Activated CD4-positive, alpha-beta T cell treated with anti-CD3 and anti-CD28 coated beads for 48 hours (primary cell): ENCODE measurements at regions not wholly inside any gene's neighbourhood (a gene's known extent, or its start where the extent isn't known, plus 50 kb on each side); places are given as distances from the start of the nearest gene placed in this dataset.

Experiments
- DNase-seq: peaks from one replicate; pipeline ENCODE4 v3.0.0-alpha.2; 2020

DNA sequence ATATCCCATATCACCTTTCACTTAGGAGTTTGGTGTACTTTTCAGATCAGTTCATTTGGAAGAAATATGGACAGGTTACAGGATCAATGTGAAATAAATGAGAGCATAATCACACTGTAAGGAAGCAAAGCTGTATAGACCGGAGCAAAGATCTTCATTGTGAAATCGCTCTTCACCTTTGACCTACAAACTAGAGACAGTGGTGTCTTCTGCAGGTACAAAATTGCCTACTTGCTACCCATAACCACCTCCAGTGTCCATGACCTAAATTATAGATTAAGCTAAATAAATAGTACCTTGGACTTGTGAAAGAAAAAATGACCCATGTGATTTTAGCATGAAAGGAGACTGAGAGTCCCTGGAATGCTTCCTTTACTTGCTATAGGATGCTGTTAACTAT, 379.5 kb upstream of the SUCLG2 start:
- DNase-seq: no peak

DNA sequence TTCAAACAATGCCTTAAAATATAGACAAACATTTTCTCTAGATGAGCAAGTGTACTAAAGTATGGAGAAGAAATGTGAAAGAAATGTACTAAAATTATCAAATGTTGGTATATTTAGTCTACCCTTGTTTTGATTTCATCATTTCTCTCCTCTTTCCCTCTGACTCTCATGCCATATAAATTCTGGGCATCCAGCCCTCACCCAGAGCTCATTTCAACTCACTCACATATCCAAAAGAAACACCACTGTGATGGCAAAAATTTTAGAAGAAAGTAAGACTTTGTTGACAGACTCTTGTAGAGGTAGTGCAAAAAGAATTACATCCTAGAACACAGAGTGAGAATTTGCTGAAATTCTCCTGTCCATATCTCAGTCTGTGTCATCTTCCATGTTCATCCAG, 377.8 kb upstream of the SUCLG2 start:
- DNase-seq: no peak

DNA sequence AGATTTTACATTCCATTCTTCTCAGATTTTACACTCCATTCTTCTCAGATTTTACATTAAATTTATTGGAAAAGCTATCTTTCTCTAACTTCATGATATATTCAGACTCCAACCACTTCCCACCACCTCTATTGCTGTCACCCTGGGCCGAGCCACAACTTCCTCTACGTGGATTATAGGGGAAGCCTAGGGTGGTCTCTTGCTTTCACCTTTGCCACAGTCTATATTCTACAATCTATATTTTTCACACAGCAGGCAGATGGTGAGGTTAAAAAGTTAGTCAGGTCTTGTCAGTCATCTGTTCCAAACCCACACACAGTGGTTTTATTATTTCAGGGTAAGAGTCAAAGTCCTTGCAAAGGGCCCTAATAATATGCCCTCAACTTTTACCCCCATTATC, 370.8 kb upstream of the SUCLG2 start:
- DNase-seq: no peak

DNA sequence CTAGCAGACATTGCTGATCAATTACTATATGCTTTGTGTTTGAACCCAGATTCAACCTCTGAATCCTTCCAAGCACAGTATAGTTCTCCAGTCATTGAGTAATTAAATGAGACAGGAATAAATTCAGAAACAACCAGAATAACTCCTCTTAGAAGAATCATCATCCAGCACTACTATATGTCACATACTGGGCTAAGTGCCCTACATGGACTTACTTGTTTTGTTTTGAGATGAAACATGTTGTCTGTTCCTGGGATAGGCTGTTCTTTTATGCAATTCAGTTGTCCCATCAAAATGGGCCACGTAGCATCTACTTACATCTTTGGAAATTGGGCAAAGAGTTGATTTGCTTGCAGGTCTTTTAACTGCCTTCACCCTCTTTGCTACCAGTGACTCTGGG, 365.5 kb upstream of the SUCLG2 start:
- DNase-seq: no peak

DNA sequence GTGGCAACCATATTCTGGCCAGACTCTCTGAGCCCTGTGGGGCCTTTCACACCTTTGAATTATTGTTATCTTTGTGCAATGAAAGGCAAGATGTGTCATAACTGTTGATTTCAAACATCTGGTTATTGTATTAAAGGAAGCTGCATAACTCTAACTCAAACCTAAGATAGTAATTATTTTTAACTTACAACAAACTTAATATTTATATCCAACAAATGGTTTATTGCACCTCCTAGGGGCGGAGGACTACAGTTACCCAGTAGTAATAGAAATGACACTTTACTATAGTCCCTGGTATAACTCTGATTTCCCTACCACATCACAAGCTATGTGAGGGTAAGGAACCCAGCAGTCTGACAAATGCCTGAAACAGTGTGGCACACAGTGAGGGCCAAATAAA, 363.9 kb upstream of the SUCLG2 start:
- DNase-seq: no peak

DNA sequence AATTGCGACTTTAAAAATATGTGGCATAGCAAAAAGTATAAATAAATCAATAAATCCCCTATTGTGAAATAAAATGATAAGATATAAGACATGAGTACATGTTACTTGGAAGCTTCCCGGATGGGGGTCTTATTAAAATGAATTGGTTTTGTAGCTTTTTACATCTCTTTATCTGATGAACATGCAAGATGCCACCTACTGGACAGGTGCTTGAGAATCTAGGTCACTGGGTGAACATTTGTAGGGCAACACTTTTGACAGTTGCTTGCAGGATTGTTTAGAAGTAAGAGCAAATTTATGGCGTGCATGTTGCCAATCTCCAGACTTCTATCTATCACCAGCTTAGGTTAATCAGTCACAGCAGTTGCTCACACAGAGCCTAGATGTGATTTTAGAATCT, 362.7 kb upstream of the SUCLG2 start:
- DNase-seq: no peak

DNA sequence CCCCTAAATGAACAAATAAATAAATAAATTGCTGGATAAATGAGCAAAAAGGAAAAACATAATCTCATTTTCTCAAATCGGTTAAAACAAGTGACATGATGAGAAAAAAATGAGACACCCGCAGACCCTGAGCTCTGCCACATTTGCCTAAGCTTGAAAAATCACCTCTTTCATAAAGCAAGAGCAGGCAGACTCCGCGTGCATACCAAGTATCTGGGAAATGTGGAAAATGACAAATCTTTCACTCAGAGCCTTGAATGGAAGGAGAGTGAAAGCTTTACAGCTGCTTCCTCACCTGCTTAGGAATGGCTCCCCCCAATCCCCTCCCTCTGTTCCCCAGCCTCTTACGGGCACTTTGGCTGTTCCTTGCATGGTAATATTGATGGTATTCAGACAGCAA, 355.5 kb upstream of the SUCLG2 start:
- DNase-seq: no peak

DNA sequence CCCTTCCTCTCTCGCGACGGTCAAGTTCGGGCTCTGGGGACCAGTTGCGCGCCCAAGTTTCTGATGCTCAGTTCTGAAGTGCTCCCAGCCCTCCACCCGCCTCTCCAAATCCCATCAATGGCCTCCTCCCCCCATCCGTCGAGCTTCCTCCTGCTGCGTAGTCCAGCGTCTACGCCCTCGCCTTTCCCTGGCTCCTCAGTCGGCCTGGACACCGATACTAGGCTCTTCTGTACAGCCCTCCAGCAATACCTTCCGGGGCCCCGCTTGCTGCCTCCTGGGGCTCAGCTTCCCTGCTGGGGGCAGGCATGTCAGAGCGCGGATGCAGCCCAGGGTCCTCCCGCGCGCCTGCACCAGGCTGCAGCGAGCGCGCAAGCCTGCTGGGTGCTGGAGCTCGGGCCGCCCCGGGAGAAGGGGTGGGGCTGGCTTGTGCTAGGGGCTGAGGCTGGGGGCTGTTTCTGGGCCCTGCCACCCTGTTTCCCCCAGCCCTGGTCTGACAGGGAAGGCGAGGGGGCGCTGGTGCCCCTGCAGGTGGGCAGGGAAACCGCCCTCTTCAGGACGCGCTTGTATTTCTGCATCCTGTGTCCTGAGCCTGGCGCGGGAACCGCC, 353.3 kb upstream of the SUCLG2 start:
- DNase-seq: peak; percentile 29

DNA sequence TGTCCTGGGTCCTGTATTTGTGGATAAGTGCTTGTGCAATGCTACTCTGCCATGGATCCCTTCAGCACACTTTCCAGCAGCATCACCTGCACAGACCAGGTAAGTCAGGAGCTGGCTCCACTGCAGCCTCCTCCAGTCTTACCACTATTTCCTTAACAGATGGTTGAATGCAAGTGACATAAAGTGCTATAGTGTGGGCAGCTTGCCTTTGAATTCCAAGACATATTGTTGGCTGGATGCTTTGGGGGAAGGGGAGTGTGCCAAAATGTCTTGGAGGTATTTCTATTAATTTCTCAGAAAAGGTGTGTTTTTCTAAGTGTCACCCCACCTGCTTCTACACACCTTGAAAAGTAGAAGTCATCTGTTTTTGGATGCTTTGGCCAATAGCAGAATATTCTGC, 352.2 kb upstream of the SUCLG2 start:
- DNase-seq: no peak

DNA sequence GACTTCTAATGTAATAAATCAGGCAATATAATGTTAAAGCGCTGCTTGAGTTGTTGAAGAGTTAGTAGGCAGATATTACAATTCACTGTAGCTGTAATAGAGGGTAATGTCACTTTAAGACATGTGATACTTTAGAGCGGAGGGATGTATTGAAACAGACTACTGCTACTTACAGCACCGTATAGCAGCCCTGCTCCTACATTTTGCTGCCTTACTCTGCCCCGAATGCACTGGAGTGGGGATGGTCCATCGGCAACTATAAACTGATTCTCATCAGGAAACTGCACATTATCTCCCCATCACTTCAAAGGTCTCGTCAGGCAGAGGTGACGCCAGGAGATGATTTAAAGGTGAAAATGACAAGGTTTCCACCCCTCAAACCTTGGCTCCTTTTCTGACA, 349.7 kb upstream of the SUCLG2 start:
- no peak for DNase-seq

DNA sequence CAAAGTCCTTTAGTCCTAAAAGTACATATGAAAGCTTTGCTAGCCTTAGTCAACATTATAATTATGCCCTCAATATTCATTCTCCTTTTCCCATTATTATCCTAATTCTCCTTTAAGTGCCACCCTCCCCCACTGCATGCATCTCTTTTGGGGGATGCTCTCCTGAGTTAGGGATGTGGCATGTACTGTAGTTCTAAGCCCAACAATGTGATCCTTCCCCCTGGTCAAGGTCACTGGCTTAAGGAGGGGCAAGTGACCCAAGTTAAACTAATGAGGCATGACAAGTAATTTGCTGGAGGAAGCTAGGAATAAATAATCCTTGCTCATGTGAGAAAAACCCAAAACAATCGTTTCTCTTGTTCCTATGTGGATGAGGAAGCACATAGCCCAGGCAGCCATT, 343.9 kb upstream of the SUCLG2 start:
- no peak for DNase-seq

DNA sequence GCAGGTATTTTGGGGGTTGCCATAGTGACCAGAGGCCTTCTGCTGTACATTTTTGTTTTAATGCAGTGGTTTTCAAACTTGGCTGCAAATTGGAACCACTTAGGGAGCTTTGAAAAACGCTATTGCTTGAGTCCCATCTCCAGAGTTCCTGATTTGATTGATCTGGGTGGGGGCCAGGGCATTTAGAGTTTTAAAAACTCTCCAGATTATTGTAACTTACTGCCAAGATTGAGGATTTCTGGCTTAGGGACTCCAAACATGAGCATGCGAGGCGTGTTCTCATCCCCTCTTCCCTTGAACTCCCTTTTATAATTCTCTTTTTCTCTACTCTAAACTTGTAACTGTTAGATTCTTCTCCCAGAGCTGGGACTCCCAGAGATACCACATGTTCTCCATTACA, 340.8 kb upstream of the SUCLG2 start:
- no peak for DNase-seq

DNA sequence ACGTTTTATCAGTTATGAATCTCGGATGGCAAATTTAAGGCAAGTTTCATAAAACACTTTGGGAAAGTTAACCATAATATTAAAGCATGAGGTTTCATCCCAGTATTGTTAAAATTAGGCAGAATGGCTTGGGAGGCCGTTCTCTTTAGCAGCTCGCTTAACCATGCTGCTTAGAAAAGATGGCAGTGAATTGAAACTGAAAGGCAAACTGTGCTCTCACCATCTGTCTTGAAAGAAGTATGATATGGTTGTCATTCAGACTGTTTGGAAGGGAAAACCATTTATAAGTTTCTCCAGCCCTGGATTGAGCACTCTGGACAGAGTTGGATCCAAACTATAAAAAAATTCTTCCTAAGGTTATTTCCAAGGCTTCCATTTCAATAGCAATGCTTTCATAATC, 332.3 kb upstream of the SUCLG2 start:
- no peak for DNase-seq

DNA sequence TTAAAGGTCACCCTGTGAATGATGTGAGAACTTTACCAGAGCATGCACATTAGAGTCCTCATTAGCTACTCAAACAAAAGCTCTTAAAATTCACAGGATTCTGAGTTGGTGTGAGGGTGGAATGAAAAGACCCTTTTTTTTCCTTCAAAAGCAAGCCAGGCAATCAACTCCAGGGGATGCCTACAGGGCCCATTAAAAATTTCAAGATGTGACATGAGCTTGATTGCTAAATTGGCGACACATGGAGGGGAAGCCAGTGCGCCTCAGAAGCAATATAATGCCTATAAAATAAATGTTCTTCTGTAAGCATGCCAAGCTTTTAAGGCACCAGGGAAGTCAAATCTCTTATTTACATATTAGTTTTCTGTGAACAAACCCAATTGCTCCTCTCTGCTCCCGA, 328.8 kb upstream of the SUCLG2 start:
- no peak for DNase-seq

DNA sequence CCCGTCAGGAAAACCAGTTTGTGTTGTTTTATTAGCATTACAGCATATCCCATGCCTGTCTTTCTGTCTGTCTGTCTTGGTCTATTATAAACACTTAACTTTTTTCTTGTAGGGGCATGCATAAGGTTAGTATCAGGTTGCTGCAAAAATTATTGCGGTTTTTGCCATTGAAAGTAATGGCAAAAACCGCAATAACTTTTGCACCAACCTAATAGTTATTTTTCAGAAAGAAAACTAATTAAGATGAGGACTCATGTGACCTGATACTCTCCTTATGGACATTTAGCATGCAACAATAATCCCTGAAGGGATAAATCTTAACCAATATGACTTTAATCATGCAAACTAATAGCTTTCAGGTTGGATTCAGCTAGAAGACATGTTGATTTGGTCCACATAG, 326.7 kb upstream of the SUCLG2 start:
- DNase-seq: no peak

DNA sequence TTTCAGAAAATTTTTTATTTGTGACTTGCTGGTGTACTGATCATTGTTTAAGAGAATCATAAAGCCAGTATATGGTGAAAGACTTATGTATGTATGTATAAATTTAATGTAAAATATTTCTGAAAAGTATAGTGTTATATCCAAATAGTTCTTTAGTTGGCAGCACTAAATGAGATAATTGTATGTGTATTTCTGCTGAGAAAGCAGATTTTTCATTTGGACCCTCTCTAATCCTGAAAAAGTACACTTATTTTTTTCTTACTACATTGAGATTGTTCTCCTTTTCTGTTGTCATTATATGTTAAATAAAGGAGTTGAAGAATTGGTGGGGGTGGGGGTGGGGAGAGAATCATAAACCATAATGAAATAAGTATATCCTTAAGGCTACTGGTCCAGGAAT, 324.9 kb upstream of the SUCLG2 start:
- no peak for DNase-seq

DNA sequence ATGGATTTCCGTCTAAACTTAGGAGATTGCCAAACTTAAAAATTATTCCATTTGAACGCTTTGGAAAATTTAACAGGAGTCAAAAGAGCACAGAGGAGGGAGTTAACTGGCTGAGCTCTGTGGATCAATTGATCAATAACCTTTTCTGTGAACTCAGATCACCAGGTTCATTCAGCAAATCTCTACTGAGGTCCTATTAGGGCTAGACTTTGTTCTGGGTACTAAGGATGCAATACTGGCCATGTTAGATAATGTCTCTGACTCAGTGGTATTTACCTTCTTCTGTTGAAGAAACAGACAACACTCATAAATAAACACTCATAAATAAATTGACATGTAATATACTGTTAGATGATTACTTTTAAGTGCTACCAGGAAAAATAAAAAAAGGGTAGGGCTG, 323.4 kb upstream of the SUCLG2 start:
- DNase-seq: no peak

DNA sequence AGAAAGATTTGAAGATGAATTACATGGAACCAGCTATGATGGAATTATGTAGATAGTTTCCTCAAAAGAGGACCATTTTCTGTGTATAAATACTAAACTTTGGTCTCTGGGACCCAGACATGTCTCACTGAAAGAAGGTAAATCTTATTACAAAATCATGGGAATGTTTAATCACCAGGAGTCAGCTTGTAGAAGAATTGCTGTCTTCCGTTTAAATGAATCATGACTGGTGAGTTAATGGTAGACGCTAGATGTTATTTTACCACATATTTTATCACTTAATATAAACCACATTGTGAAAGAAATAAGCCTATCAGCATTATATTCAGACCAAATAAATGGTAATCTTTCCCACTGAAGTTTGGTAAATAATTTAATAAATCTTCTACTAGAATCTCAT, 322.3 kb upstream of the SUCLG2 start:
- DNase-seq: no peak

DNA sequence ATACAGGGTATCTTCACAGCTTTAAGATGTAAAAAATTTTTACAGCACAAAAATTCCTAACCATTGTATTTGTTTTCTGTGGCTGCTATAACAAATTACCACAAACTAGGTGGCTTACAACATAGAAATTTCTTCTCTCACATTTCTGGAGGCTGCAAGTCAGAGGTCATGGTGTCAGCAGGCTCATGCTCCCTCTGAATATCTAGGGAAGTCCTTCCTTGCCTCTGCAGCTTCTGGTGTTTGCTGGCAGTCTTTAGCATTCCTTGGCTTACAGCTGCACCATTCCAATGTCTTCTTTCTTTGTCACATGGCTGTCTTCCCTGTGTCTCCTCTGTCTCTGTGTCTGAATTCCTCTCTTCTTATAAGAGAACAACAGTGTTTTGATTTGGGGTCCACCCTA, 310.2 kb upstream of the SUCLG2 start:
- no peak for DNase-seq

DNA sequence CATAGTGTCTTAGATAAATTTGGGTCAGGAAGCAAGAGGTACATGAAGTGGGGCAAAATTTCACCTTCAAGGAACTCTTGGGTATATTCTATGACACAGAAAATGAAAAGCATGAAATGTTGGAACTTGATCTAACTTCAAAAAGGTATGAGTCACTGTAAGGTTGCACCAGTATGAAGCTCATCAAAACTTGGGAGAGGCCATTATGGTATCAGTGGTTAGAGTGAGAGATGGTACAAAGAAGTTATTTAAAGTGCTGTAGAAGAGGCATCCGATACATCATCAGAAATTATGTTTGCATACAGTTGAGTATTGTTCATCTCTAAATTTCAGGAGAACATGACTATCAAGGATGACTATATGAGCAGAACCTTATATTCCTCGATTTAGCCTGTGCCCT, 302.9 kb upstream of the SUCLG2 start:
- no peak for DNase-seq

DNA sequence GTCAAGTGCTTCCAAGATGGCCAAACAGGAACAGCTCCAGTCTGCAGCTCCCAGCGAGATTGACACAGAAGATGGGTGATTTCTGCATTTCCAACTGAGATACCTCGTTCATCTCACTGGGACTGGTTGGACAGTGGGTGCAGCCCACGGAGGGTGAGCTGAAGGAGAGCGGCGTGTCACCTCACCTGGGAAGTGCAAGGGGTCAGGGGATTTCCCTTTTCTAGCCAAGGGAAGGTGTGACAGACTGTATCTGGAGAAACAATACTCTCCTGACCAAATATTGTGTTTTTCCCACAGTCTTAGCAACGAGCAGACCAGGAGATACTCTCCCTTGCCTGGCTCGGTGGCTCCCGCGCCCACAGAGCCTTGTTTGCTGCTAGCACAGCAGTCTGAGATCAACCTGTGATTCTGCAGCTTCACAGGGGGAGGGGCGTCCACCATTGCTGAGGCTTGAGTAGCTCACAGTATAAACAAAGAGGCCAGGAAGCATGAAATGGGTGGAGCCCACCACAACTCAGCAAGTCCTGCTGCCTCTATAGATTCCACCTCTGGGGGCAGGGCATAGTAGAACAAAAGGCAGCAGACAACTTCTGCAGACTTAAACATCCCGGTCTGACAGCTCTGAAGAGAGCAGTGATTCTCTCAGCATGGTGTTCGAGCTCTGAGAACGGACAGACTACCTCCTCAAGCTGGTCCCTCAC, 293.5 kb upstream of the SUCLG2 start:
- peak; percentile 58 for DNase-seq

DNA sequence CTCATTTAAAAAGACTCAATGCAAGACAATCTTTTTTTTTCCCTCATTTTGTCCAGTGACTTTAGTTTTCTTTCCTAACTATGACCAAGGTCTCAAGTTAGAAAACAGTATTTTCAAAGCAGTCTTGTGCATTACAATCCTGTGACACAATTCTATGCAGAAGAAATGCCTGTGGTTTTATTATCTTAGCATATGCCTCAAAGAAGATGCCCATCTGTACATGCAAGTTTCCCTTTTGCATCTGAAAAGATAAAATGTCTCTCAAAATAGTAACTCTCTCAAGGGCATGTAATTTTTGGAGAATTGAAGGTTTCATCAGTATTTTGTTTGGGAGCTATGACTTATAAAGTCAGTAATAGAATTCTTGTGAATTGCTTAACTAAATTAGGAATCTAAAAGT, 292.0 kb upstream of the SUCLG2 start:
- no peak for DNase-seq

DNA sequence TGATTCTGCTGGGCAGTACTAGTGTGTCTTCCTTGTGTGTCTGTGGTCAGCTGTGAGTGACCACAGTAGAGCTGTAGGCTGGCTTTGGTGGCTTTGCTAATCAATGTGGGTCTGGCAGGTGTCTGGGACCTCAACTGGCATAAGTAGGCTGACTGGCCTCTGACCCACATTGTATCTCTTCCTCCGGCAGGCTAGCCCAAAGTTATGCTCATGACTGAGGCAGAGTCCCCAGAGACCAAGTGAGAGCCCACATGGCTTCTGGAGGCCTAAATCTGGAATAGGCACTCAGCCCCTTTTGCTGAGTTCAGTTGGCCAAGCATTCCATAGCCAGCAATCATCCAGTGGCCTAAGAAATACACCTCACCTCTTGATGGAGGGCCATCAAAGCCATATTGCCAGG, 289.1 kb upstream of the SUCLG2 start:
- DNase-seq: no peak

DNA sequence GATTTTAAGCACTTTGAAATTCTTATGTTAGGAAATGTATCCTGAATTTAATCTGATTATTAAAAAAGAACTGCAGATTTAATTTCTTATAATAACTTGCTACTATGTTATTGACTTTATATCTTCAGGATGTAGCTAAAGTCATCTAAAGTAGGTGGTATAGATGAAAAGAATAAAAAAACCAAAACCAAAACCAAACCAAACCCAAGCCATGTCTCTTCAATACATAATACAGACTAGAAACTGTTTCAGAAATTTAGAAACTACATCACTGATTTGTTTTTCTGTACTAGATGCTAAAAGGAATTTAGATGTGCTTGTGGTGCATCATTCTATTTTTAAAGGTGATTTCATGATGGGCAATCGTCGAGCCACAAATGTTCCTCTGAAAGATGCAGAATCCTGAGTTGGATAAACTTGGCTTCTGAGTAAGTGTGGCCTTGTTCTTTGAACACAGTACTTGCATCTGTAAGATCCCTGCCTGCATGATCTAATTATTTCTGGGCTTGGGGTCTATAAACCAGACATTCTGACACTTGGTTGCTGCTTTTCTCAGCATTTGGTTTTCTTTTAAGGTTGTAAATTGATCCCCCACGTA, 287.1 kb upstream of the SUCLG2 start:
- DNase-seq: no peak
